Dermis microvascular lymphatic vessel endothelial cell (primary cell): ENCODE measurements at regions not wholly inside any gene's neighbourhood (a gene's known extent, or its start where the extent isn't known, plus 50 kb on each side); places are given as distances from the start of the nearest gene placed in this dataset.
"Not testable (repeated sequence)": the region's sequence is repeated elsewhere in the genome, so short reads cannot be mapped to it uniquely, and the experiment has no call there.

Source experiments
- DNase-seq, 2 donors: peaks; one replicate each; pipeline versions ENCODE4 v3.0.0 to v3.0.0-alpha.2; 2010; ENCODE audit warnings: low read depth in 2 of 2

DNA sequence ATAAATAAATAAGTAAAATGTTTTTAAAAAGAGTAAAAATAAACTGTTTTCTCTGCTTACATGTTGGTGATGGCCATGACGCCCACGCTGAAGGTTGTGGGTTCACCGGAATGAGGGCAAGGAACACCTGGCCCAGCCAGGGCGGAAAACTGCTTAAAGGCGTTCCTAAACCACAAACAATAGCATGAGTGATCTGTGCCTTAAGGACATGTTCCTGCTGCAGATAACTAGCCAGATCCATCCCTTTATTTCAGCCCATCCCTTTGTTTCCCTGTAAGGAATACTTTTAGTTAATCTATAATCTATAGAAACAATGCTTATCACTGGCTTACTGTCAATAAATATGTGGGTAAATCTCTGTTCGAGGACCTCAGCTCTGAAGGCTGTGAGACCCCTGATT, 63.3 kb upstream of the CEP78 start:
- DNase-seq, result not testable (repeated sequence)

DNA sequence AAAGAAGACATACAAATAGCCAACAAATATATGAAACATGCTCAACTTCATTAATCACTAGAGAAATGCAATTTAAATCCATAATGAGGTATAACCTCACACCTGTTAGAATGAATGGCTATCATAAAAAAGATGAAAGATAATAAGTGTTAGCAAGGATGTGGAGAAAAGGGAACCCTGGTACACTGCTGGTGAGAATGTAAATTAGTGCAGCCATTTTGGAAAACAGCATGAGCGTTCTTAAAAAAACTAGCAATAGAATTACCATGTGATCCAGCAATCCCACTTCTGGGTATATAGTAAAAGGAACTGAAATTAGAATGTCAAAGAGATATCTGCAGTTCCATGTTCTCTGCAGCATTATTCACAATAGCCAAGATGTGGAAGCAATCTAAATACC, 64.2 kb upstream of the CEP78 start:
- no peak for DNase-seq

DNA sequence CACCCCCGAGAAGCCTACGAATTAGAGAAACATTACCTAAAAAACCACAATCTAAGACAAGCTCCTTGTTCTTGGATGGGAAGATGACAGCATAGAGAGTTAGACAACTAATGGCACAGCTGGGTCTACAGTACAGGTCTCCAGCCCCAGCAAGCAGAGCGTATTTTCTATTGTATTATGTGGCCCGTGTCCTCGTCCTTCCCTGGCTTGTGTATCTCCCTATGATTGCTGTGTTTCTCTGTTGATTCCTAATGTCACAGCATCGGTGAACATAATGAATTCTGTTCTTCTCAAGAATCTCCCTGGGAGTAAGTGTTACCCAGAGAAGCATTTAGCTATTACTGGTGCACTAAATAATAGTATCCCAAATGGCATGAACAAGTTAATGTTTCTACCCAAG, 66.8 kb upstream of the CEP78 start:
- no peak for DNase-seq

DNA sequence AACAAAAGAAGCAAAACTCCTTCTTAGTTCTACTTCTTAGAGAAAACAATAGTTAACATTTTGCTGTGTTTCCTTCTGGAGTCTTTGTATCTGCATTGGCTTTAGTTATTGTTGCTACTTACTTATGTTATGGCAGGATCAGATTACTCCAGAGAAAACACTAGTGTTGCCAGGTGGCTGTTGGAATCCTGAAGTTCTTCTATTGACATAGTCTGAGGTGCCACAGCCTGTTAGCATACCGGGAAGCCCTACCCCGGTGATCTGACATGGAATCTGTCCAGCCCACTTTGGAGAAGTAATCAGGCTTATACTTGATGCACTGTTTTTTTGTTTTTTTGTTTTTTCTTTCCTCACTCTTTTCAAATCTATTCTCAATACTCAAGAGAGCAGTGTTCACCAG, 68.5 kb upstream of the CEP78 start:
- DNase-seq, result peak in 1 of 2 donors; percentile 76

DNA sequence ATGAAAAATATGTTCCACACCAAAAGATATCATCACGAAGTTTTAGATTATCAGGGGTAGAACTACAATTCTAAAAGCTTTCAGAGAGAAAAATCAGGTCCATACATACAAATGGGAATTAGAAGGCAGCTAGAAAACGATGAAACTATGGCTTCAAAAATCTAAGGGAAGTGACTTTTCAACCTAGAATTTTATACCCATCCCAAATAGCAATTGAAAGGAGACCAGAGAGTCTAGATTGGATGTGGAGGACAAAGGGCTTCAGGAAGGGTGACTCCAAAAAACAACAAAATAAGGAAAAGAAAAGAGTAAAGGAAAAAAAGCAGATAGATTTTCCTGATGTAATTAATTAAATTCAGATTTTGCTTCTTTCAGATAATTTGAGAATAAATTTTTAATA, 72.0 kb upstream of the CEP78 start:
- no peak for DNase-seq

DNA sequence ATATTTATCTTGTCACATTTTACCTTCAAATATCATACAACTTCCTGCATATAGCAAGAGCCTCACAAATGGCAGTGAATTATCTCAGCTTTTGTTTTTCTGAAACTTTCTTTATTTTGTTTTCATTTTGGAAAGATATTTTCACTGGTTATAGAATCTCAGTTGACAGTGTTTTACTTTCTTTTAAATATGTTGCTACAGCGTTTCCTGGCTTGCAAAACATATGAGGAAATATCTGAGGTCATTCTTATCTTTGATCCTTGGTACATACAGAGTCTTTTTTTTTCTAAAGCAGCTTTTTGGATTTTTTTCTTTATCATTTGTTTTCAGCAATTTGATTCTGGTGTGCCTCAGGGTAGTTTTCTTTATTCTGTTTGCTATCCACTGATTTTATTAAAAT, 77.6 kb upstream of the CEP78 start:
- DNase-seq, result peak in 1 of 2 donors; percentile 64

DNA sequence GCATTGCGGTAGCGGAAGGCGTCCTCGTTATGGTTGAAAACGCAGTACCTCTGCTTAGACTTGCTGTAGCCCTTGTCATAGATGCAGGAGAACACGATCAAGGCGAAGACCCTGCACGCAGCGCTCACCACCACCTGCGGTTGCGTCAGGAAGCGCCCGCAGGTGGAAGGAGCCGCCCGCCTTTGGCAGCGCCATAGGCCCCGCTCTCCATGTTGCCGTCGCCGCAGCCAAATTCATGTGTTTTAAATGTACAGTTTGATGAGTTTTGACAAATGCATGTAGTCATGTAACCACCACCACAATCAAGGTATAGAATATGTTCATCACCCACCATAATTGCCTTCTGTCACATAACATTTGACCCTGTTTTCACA, 84.9 kb upstream of the CEP78 start:
- no peak for DNase-seq

DNA sequence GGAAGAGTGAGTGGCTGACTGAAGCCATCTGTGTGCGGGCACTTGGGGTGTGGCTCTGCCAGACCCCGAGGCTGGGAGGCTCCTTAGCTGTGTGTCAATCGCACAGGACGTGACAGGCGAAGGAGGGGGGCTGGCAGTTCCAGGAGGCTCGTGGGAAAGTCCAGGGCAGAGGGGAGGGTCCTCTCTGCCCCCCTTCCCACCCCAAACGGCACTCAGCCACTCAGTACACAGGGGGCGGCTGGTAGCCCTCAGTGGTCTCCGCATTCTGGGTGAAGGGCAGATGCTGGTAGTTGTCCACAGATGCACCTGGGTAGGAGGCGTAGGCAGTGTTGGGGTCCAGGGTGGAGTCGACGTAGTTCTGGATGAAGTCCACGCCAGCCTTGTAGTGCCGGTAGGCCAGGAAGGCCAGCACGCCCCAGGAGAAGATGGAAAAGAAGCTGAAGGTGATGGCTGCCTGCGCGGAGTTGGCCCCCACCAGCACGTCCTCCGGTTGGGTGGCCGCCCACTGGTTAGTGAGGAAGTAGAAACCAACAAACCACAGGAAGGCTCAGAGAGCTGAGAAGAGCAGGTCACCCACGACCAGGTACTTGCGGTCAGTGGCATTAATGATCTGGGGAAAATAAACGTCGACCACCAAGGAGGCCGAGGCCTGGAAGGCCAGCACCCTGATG, 85.4 kb upstream of the CEP78 start:
- no peak for DNase-seq

DNA sequence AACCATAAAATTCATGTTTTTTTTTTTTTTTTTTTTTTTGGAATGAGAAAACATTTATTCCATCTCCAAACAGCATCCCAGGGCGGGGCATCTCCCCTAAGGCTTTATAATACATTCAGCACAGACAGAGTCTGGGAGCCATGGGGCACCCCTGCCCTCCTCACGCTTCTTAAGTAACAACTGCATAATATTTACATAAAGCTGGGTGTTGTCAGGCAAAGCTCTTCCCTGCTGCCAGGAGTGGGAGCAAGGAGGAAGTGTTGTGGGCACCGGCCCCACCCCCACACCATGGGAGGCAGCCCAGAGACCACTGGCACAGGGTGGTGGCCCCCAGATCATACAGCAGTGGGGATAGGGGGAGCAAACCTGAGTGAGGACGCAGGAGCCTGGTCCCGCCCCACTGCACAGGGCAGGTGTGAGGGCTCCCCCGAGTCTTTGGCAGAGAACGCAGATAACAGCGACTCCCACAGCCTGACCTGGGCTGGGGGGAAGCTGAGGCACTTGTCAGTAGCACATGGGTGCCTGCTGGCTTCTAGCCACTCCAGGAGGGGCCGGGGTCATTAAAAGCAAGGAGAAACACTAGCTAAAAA, 86.1 kb upstream of the CEP78 start:
- no peak for DNase-seq

DNA sequence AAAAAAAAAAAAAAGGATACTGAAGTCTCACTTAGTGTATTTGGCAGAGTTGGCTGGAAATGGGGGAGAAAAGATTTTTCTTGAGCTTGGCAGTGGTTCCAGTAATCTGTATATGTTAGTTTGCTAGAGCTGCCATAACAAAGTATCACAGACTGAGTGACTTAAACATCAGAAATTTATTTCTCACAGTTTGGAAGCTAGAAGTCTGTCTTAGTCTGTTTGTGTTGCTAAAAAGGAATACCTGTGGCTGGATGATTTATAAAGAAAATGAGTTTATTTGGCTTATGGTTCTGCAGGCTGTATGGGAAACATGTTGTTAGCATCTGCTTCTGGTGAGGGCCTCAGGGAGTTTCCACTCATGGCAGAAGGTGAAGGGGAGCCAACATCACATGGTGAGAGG, 89.6 kb upstream of the CEP78 start:
- no peak for DNase-seq

DNA sequence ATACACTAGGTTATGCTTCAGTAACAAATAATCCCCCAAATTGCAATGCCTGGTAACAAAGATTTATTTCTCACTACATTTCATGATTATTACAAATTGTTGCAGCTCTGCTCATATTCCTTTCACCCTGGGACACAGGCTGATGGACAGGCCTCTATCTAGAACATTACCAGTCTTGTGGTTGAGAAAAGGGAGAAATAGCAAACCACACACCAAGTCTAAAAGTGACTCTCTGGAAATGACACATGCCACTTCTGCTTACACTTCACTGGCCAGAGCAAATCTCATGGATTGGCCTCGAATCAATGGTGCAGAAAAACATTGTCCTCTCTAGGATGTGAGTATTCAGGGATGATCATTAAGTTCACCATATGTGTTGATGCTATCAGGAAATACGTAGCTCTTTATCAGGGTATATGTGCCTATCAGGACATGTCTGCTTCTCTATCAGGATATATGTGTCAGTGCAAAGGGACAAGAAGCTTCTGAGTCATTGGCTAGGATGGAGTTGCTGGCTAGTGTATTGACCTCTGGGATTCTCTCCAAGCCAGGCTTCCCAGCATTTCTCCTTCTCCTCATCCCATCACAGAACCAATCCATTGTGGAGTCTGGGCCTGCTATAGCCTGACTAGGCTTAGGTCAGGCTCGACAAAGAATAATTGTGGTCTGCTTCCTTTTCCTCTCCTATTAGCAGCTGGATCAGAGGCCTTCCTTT, 91.1 kb upstream of the CEP78 start:
- DNase-seq, result peak; percentile 80 to 97

DNA sequence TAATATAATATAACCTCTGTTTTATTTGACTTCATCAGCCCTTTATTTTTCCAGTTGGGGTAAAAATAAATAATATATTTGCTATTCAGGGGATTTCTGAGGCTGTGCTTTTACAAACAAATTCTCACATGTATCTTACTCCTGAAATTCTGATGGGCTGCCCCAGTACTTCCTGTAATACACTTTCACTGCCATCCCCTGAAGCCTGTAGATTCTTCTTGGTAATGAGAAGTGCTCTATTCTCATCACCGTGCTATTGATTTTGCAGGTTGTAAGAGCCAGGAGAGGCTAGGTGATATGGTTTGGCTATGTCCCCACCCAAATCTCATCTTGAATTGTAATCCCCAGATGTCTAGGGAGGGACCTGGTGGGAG, 91.9 kb upstream of the CEP78 start:
- DNase-seq, result no peak

DNA sequence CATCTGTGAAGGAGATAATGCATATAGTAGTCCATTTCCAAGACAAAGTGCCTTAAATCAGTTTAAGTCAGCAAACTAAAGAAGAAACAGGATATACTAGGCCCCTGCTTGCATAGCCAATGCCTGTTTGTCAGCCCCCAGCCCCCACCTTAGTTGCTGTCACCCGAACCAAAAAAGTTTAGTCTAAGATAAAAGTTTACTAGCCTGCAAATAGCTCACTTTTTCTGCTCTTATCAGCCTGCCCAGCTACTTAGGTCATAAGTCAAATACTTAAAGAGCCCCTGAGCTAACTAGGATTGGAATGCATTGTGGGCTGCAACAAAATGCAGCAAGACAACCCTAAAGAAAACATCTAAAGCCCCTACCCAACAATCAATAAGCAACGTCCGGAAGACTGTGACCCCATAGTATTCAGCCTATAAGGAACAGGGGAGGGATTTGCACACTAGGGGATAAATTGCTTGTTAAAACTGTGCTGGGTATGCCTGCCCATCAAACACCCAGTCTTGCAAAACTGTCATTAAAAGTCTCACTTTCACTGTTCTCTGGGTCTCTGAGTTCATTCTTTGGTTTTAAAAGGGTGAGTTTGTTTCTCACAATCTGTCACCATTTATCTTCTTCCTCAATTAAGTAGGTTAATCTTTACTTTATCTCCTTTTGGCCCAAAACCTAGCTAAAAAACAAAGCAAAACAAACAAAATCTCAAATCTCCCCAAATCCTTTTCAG, 92.4 kb upstream of the CEP78 start:
- DNase-seq, result no peak

DNA sequence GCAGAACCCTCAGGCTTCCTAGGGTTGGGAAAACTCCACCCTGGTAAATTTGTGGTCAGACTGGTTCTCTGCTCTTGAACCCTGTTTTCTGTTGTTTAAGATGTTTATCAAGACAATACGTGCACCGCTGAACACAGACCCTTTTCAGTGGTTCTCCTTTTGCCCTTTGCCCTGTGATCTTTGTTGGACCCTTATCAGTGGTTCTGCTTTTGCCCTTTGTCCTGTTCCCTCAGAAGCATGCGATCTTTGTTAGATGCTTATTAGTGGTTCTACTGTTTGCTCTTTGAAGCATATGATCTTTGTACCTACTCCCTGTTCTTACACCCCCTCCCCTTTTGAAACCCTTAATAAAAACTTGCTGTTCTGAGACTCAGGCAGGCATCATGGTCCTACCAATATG, 93.6 kb upstream of the CEP78 start:
- not testable (repeated sequence) for DNase-seq

DNA sequence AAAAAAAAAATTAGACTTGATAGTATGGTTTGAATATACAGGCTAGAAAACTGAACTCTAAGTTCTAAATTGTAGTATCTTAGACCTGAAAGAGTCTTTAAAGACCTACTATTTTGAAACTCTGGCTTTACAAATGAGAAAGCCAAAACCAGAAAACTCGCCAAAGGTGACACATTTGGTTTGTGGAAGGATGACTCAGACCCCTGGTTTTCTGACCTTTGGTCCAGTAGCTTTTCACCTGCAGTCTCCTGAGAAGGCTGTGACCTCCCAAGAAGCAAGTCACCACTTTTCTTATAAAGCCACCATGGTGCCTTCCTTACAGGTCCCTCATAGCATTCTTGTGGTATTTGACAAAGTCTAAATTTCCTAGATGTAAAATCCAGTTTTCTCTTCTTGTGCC, 102.1 kb upstream of the CEP78 start:
- no peak for DNase-seq

DNA sequence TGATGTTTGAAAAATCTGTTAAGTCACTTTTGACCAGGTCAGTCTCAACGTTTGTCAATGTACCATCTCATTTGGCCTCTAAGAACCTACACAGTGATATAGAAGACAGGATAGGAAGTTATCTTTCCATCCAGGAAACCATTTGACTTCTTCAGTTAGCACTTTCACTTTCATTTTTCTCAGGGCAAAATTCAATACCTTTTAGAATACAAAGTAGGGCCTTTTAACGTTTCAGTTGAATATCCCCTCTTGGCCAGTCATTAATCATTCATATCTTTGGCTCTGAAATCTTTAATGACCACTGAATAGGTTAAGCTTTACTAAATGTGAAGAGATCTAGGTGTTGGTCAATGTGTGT, 101.1 kb upstream of the GNAQ start:
- no peak for DNase-seq

DNA sequence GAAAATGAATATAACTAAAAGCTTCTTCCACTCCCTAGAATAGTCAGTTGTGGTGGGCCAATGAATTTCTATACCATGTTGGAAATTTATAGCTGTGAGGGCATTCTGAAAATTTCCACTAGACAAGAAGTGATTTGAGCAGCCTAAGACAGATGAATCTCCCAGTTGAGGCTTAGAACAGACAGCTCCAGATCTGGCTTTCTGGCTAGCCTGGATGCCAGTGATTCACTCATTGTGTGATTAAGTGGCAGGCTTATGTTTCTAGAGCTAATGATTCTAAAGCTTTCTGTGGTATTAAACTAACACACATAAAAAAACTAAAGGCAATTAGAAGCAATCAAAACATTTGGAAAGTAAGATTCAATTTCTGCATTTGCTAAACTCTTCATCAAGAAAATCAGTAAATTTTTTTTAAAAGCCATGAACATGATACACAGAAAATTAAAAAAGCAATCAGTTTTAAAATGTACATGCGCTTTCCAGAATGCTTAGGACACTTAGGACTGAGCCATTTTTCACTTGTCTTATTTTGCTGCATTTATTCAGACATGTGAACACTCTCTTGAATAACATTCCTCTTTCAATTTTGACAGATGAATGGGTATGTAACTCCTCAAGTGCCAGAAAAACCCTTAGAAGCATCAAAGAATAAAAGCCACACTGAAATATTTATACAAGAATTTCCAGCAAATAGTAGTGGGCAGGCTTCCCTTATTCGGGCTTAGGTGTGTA, 100.5 kb upstream of the GNAQ start:
- DNase-seq, result no peak

DNA sequence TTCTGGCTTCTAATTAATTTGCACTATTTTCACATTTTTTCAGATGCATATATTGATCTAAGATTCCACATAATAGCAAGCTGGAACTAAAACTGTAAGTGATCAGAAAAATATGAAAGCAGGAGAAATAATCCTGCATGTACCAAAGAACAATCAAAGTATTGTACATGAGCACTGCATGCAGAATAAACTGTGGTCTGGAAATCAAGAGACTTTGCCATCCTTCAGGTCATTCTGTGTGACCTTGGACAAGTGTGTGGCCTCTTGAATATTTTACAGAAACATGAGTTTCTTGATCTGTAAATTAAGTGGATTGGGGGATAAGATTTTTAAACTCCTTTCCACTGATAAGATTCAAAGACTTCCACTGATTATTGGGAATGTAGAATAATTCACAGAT, 99.2 kb upstream of the GNAQ start:
- DNase-seq, result no peak

DNA sequence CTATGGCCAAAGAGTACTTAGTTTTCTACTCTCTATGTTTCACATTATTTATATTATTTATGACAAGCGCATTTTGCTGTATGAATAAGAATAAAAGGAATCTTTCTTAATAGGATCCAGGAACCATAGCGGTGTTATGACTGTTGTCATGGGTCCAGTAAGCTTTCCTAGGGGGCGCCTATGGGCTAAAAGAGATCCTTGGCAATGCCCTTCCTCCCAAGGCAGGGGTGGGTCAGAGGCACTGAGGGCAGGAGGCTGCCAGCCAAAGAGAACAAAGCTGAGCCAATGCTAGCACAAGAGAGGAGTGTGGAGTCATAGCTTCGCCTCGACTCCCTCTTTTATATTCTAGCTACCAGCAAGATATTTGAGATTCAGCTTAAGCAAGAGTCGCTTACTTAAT, 98.4 kb upstream of the GNAQ start:
- no peak for DNase-seq

DNA sequence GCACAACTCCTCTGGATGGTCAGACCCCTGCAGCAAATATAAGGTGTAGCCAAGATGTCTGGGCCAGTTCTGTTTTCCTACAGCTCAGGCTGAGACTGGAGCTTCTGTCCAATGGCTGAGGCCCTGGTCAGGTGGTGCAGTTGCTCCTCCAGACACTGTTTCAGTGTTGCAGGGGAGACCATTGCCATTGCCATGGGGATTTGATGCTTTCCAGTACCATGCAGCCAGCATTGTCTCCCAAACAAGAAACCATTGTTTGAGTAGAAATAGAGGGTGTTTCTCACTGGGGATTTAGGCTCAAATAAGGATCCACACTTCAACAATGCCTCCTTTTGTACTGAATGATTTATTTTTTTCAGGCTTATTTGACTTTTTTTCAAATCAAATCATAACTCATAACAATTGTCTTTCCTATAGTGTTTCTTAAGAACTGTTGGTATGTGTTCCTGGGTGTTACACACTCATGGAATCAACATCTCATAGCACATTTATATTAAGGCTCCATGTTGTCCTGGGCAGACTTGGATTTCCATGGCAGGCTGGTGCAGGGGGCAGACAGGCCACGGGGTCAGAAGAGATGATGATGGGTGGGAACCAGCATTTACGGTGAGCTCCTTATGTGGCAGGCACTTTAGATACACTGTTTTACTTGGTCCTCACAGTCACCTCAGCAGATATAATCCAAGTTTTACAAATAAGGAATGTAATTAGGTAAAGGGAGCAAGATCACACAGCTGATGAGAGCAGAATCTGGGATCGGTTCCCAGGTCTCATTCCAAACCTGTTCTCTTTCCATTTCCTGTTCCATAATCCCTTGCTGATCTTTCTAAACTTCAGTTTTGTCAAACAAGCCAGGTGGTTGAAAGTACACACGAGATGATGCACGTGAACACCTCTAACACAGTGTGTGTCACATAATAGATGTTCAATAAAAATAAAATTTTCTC, 95.9 kb upstream of the GNAQ start:
- no peak for DNase-seq

DNA sequence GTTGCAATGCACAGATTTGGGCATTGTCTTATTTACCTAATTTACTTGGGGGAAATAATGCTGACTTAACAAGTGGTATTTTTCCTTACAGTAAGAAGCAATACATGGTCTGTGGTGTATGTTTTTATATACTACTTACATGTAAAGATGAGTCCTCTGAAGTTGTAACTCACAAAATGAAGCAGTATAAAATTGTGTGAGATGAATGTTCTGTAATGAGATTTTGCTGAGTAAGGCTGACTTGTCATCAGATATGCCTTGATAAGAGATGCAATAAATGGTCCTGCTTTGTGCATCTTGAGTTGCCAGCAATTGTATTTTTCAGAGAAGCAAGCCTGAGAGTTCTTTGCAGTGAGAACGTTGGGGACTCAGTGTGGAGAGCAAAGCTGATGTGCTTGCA, 92.2 kb upstream of the GNAQ start:
- DNase-seq, result no peak
